SU-DHL-6 (cell line): ENCODE measurements at regions not wholly inside any gene's neighbourhood (a gene's known extent, or its start where the extent isn't known, plus 50 kb on each side); places are given as distances from the start of the nearest gene placed in this dataset.

Experiments
- CTCF ChIP-seq: fragments of 200-600 bp; sonication (generic); IDR thresholded peaks from one replicate; pipeline ENCODE4 v1.5.1; 2017; ENCODE audit warnings: antibody characterized with exemption, mild to moderate bottlenecking, low read length, moderate library complexity; ENCODE audit not compliant: insufficient read depth, poor library complexity, severe bottlenecking
- EZH2phosphoT487 ChIP-seq: fragments of 200-600 bp; sonication (generic), shearing (Covaris generic); conservative IDR thresholded peaks from 2 replicates; pipeline ENCODE4 v1.6.1; 2018; ENCODE audit warnings: mild to moderate bottlenecking, antibody characterized with exemption, low read length, moderate library complexity, mixed read lengths

GRCh38 chr6:133699741-133700385 is 189.1 kb upstream of the TCF21 start:
- TF ChIP-seq CTCF (no peak), EZH2phosphoT487 (no peak)
